HG02870 (cell line): ENCODE measurements at regions not wholly inside any gene's neighbourhood (a gene's known extent, or its start where the extent isn't known, plus 50 kb on each side); places are given as distances from the start of the nearest gene placed in this dataset.

Experiments
- ATAC-seq: cut with Tn5 transposase; IDR thresholded peaks from one replicate; pipeline ENCODE4 v1.9.1; 2021; ENCODE audit warnings: mild to moderate bottlenecking, moderate library complexity; ENCODE audit not compliant: unreplicated experiment

- no peak for ATAC-seq
Measured at GRCh38 chr3:113051787-113052186, 61.0 kb downstream of the GTPBP8 start.

GRCh38 chr3:113053169-113053568, 62.4 kb downstream of the GTPBP8 start:
- ATAC-seq = no peak

GRCh38 chr3:113054552-113054951, 63.8 kb downstream of the GTPBP8 start:
- no peak for ATAC-seq

GRCh38 chr3:113055201-113055600, 64.4 kb downstream of the GTPBP8 start:
- ATAC-seq = no peak

- ATAC-seq = no peak
Measured at GRCh38 chr3:113055961-113056360, 65.2 kb downstream of the GTPBP8 start.

- ATAC-seq = peak; percentile 90
Measured at GRCh38 chr3:113057117-113057516, 66.3 kb downstream of the GTPBP8 start.

GRCh38 chr3:113058188-113058587, 67.4 kb downstream of the GTPBP8 start:
- ATAC-seq = peak; percentile 35

- no peak for ATAC-seq
Measured at GRCh38 chr3:113062705-113063104, 71.9 kb downstream of the GTPBP8 start.

- no peak for ATAC-seq
Measured at GRCh38 chr3:113063126-113063894, 72.5 kb downstream of the GTPBP8 start.

GRCh38 chr3:113064183-113064582, 73.4 kb downstream of the GTPBP8 start:
- no peak for ATAC-seq

- no peak for ATAC-seq
Measured at GRCh38 chr3:113065336-113065735, 74.6 kb downstream of the GTPBP8 start.

GRCh38 chr3:113070072-113070640, 79.4 kb downstream of the GTPBP8 start:
- no peak for ATAC-seq

GRCh38 chr3:113070681-113071113, 79.9 kb downstream of the GTPBP8 start:
- peak; percentile 68 for ATAC-seq

GRCh38 chr3:113075588-113075987, 84.8 kb downstream of the GTPBP8 start:
- ATAC-seq = no peak

GRCh38 chr3:113079218-113079961, 88.6 kb downstream of the GTPBP8 start:
- ATAC-seq = peak; percentile 81

GRCh38 chr3:113084777-113085176, 94.0 kb downstream of the GTPBP8 start:
- no peak for ATAC-seq

GRCh38 chr3:113086560-113087461, 96.0 kb downstream of the GTPBP8 start:
- no peak for ATAC-seq

- no peak for ATAC-seq
Measured at GRCh38 chr3:113088616-113089015, 97.8 kb downstream of the GTPBP8 start.

GRCh38 chr3:113091417-113091816, 100.6 kb downstream of the GTPBP8 start:
- no peak for ATAC-seq

- no peak for ATAC-seq
Measured at GRCh38 chr3:113092746-113093145, 102.0 kb downstream of the GTPBP8 start.
